Endothelial cell of umbilical vein (primary cell): ENCODE measurements at regions not wholly inside any gene's neighbourhood (a gene's known extent, or its start where the extent isn't known, plus 50 kb on each side); places are given as distances from the start of the nearest gene placed in this dataset.

Experiments
- BruUV-seq: library from RNA; stranded (reverse); fragments of 400-500 nt; replicated peaks from 2 replicates; lab custom pipeline; 2021; lab: Mats Ljungman, UMichigan
- CTCF ChIA-PET: fragments of 300-600, 350-600 bp; sonication (Branson Sonifier 250); formaldehyde crosslinking; loops from one replicate; lab custom pipeline; 2021; ENCODE audit warnings: antibody characterized with exemption, inconsistent platforms; lab: Charles Lee
- POLR2A ChIA-PET: fragments of 300-600, 350-600 bp; sonication (Branson Sonifier 250); formaldehyde crosslinking; loops from one replicate; lab custom pipeline; 2021; ENCODE audit warnings: antibody characterized with exemption, inconsistent platforms; lab: Charles Lee
- DNase-seq: peaks from one replicate; pipeline ENCODE4 v3.0.0-alpha.2; 2011; ENCODE audit warnings: low read depth, low spot score
- FAIRE-seq: peaks from 2 replicates; lab custom pipeline; 2011; peaks lifted over from hg19 to GRCh38; lab: Jason Lieb, UNC
- H2AFZ ChIP-seq: 2 replicates; pipeline ENCODE4 v1.6.0; 2012; ENCODE audit warnings: low read depth, low read length, control low read depth, inconsistent platforms
- H3K27ac ChIP-seq: 2 replicates; pipeline ENCODE4 v1.5.1; 2011; ENCODE audit warnings: low read depth, mild to moderate bottlenecking, control low read depth, low read length, moderate library complexity; ENCODE audit not compliant: insufficient read depth
- H3K27me3 ChIP-seq, 2 experiments: 2 replicates each; pipeline versions ENCODE4 v1.6.0 to v1.6.1; 2011; ENCODE audit warnings: low read length in 2 of 2, mixed read lengths in 1 of 2; ENCODE audit not compliant: control insufficient read depth in 2 of 2, insufficient read depth in 2 of 2
- H3K36me3 ChIP-seq, 2 experiments: 2 replicates in 1 of 2; 3 replicates in 1 of 2; pipeline ENCODE4 v1.5.1; 2011; ENCODE audit warnings: low read length in 2 of 2, mild to moderate bottlenecking in 1 of 2, moderate library complexity in 1 of 2; ENCODE audit not compliant: control insufficient read depth in 2 of 2, insufficient read depth in 2 of 2; ENCODE audit errors: extremely low read depth in 1 of 2
- H3K4me1 ChIP-seq: 3 replicates; pipeline ENCODE4 v1.5.1; 2011; ENCODE audit warnings: mild to moderate bottlenecking, low read length; ENCODE audit not compliant: control insufficient read depth, insufficient read depth; ENCODE audit errors: extremely low read depth
- H3K4me2 ChIP-seq: 2 replicates; pipeline ENCODE4 v1.6.1; 2011; ENCODE audit warnings: low read length, control low read depth, mixed read lengths; ENCODE audit not compliant: insufficient read depth
- H3K4me3 ChIP-seq, 3 experiments: fragments of 200-600 bp in 1 of 3; sonication (generic), shearing (Covaris generic) in 1 of 3; replicated peaks in 1 of 3; 2 replicates each; pipeline ENCODE4 v1.5.1; 2011 to 2016; ENCODE audit warnings: control low read depth in 3 of 3, low read length in 3 of 3, mild to moderate bottlenecking in 2 of 3, inconsistent platforms in 1 of 3, low read depth in 1 of 3, moderate library complexity in 1 of 3; ENCODE audit not compliant: insufficient read depth in 1 of 3
- H3K79me2 ChIP-seq: 2 replicates; pipeline ENCODE4 v1.6.0; 2012; ENCODE audit warnings: low read length, inconsistent platforms; ENCODE audit not compliant: control insufficient read depth, insufficient read depth
- H3K9ac ChIP-seq: replicated peaks from 2 replicates; pipeline ENCODE3; 2011; ENCODE audit warnings: low read length, control low read depth; ENCODE audit not compliant: insufficient read depth; ENCODE audit errors: extremely low read depth
- H3K9me1 ChIP-seq: replicated peaks from 3 replicates; pipeline ENCODE4 v1.6.0; 2011; ENCODE audit warnings: mild to moderate bottlenecking, low read length; ENCODE audit not compliant: control insufficient read depth, insufficient read depth; ENCODE audit errors: extremely low read depth
- H3K9me3 ChIP-seq: replicated peaks from 2 replicates; pipeline ENCODE4 v1.5.1; 2012; ENCODE audit warnings: low read length, inconsistent platforms; ENCODE audit not compliant: control insufficient read depth, insufficient read depth
- H4K20me1 ChIP-seq: replicated peaks from 2 replicates; pipeline ENCODE3; 2011; ENCODE audit warnings: mild to moderate bottlenecking, low read length; ENCODE audit not compliant: control insufficient read depth, insufficient read depth; ENCODE audit errors: extremely low read depth
- CTCF ChIP-seq, 2 donors: IDR thresholded peaks; 1 replicate in 1 of 2; 2 replicates in 1 of 2; pipeline ENCODE4 v1.5.1; 2011; ENCODE audit warnings: low read length in 2 of 2, mild to moderate bottlenecking in 2 of 2, moderate library complexity in 2 of 2, control low read depth in 1 of 2, inconsistent platforms in 1 of 2, low read depth in 1 of 2; ENCODE audit not compliant: insufficient read depth in 1 of 2; ENCODE audit errors: extremely low read depth in 1 of 2
- EZH2 ChIP-seq: IDR thresholded peaks from 2 replicates; pipeline ENCODE4 v1.6.1; 2012; ENCODE audit warnings: borderline replicate concordance, low read depth, mild to moderate bottlenecking, moderate library complexity, low read length, inconsistent platforms; ENCODE audit not compliant: severe bottlenecking
- FOS ChIP-seq: IDR thresholded peaks from 2 replicates; pipeline ENCODE4 v1.6.1; 2011; ENCODE audit warnings: mild to moderate bottlenecking, low read length, moderate library complexity, borderline replicate concordance; ENCODE audit not compliant: insufficient read depth
- JUN ChIP-seq: IDR thresholded peaks from 2 replicates; pipeline ENCODE4 v1.6.1; 2011; ENCODE audit warnings: borderline replicate concordance, low read depth; ENCODE audit not compliant: insufficient read length, insufficient read depth
- MAX ChIP-seq: IDR thresholded peaks from 2 replicates; pipeline ENCODE4 v1.6.1; 2011; ENCODE audit not compliant: insufficient read depth, insufficient read length
- MYC ChIP-seq: IDR thresholded peaks from one replicate; pipeline ENCODE4 v1.6.1; 2011; ENCODE audit warnings: mild to moderate bottlenecking, low read depth, low read length
- POLR2A ChIP-seq: IDR thresholded peaks from 2 replicates; pipeline ENCODE4 v1.6.1; 2012; ENCODE audit warnings: low read depth, mild to moderate bottlenecking, control low read depth, low read length
- POLR2AphosphoS5 ChIP-seq: IDR thresholded peaks from 2 replicates; pipeline ENCODE4 v1.6.1; 2012; ENCODE audit warnings: low read depth, mild to moderate bottlenecking, control low read depth, low read length, moderate library complexity; ENCODE audit not compliant: insufficient read depth
- dilution Hi-C: fragments of 300-500 bp; cut with MboI; formaldehyde crosslinking; loops from one replicate; pipeline ENCODE4 v1.15.0; 2019; ENCODE audit warnings: low sequenced_read_pairs; ENCODE audit not compliant: extremely low pct_ligation_motif_present
- intact Hi-C: fragments of 100-400 bp; cut with micrococcal nuclease; formaldehyde crosslinking; loops from one replicate; pipeline ENCODE4 v1.10.0; 2022

DNA sequence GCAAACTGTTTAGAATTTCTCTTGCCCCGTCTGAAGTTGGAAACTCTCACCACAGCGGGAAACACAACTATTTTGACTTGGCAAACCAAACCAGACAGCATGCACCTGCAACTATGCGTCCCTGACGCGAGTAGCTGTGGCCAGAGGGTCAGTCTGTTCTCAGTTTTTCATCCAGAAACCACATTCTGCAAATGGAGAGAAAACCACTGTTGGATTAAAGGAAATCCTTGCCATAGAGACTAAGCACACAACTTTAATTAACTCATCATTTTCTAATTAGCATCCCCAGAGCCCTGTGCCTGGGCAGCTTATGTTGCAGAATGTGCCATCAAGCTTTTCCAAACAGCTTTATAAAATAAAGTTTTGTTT lies 415.7 kb upstream of the TCF4 start:
- Histone ChIP-seq H3K9me1 (no peaks in the 10 kb centered on the region), H3K79me2 (no peaks in the 10 kb centered on the region), H3K4me1 (no peaks in the 10 kb centered on the region), H2AFZ (no peak overlapping the region), H3K9ac (no peak overlapping the region), H4K20me1 (no peaks in the 10 kb centered on the region), H3K4me3 (no peak overlapping the region), H3K27ac (no peak overlapping the region), H3K36me3 (no peaks in the 10 kb centered on the region), H3K9me3 (no peaks in the 10 kb centered on the region), H3K27me3 (no peaks in the 10 kb centered on the region), H3K4me2 (no peak overlapping the region)
- intact Hi-C loops: no loop called here
- CTCF ChIA-PET: no interaction called here
- no TSS peak for BruUV-seq
- FAIRE-seq: no peak
- DNase-seq: no peak
- TF ChIP-seq EZH2 (no peak), JUN (no peak), MAX (no peak), FOS (no peak), CTCF (IDR thresholded peaks at IDR 0.05; ENCODE audit: extremely low read depth in 1 of 2, insufficient read depth in 1 of 2, low read depth in 1 of 2, low read length in 2 of 2) (no peak), POLR2AphosphoS5 (no peak), POLR2A (no peak), MYC (no peak)
- POLR2A ChIA-PET: no interaction called here
- dilution Hi-C loops: no loop called here
